ENCODE measurements at regions not wholly inside any gene's neighbourhood (a gene's known extent, or its start where the extent isn't known, plus 50 kb on each side); places are given as distances from the start of the nearest gene placed in this dataset.

DNA sequence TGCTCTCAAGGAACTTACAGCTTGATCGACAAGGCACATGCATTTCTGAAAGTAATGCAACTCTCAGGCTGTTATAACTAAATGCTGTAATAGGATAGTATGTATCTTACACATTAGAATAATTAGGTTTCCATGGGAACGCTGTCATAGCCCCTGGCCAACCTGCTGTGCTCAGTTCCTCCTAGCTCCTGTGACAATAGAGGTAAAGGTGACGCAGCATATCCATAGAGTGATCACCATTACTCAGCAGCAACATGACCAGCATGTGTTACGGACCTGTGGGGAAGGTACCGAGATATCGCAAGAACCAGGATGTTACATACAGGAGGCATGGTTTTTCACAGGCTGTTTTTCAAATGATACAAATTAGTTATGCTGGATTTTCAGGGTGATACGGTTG lies 150.7 kb downstream of the CAND1 start:
- H3K4me3 ChIP-seq: no peak overlapping the region
- DNase-seq: no peak
- no peak overlapping the region for H3K27ac ChIP-seq
- H3K36me3 ChIP-seq: no peaks in the 10 kb centered on the region
- H3K27me3 ChIP-seq: no peaks in the 10 kb centered on the region
- no peak for TF ChIP-seq EP300 (IDR thresholded peaks at IDR 0.05)
- no peak for TF ChIP-seq POLR2A (IDR thresholded peaks at IDR 0.05)
- TF ChIP-seq POLR2AphosphoS5 (IDR thresholded peaks at IDR 0.05): no peak
- TF ChIP-seq, protein P1, sequence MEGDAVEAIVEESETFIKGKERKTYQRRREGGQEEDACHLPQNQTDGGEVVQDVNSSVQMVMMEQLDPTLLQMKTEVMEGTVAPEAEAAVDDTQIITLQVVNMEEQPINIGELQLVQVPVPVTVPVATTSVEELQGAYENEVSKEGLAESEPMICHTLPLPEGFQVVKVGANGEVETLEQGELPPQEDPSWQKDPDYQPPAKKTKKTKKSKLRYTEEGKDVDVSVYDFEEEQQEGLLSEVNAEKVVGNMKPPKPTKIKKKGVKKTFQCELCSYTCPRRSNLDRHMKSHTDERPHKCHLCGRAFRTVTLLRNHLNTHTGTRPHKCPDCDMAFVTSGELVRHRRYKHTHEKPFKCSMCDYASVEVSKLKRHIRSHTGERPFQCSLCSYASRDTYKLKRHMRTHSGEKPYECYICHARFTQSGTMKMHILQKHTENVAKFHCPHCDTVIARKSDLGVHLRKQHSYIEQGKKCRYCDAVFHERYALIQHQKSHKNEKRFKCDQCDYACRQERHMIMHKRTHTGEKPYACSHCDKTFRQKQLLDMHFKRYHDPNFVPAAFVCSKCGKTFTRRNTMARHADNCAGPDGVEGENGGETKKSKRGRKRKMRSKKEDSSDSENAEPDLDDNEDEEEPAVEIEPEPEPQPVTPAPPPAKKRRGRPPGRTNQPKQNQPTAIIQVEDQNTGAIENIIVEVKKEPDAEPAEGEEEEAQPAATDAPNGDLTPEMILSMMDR (IDR thresholded peaks at IDR 0.05): no peak
- 85 to 91% (median 89%) methylated on average over 7 of the region's 7 CpGs for WGBS, 5 donors
- no peaks in the 10 kb centered on the region for H3K9me3 ChIP-seq
- intact Hi-C loops (cut with DNase I; ENCODE audit: low total_unique reads): no loop called here
- H3K4me1 ChIP-seq: peaks cover 0 to 5% (median 0%) of the 10 kb centered on the region in 4 donors

- H3K4me3 ChIP-seq: no peak overlapping the region
- peaks cover 0 to 5% (median 0%) of the 10 kb centered on the region in 4 donors for H3K4me1 ChIP-seq
- H3K36me3 ChIP-seq: no peaks in the 10 kb centered on the region
- DNase-seq: no peak
- H3K9me3 ChIP-seq: no peaks in the 10 kb centered on the region
- WGBS, 5 donors: 53 to 77% (median 65%) methylated on average over 3 of the region's 3 CpGs
- intact Hi-C loops (cut with DNase I; ENCODE audit: low total_unique reads): no loop called here
- TF ChIP-seq EP300 (IDR thresholded peaks at IDR 0.05) (no peak), POLR2AphosphoS5 (IDR thresholded peaks at IDR 0.05) (no peak), POLR2A (IDR thresholded peaks at IDR 0.05) (no peak)
- TF ChIP-seq, protein P1 (IDR thresholded peaks at IDR 0.05): no peak
- no peak overlapping the region for H3K27ac ChIP-seq
- no peaks in the 10 kb centered on the region for H3K27me3 ChIP-seq
Observed at GRCh38 chr12:67420506-67420905, 151.3 kb downstream of the CAND1 start.

- no peak for DNase-seq
- no peak for TF ChIP-seq EP300 (IDR thresholded peaks at IDR 0.05)
- TF ChIP-seq, protein P1 (IDR thresholded peaks at IDR 0.05): no peak
- TF ChIP-seq POLR2A (IDR thresholded peaks at IDR 0.05): no peak
- no peak for TF ChIP-seq POLR2AphosphoS5 (IDR thresholded peaks at IDR 0.05)
- peaks cover 0 to 11% (median 6%) of the 10 kb centered on the region in 4 donors for H3K4me1 ChIP-seq
- WGBS, 5 donors: 88 to 95% (median 93%) methylated on average over 3 of the region's 3 CpGs
- intact Hi-C loops (cut with DNase I; ENCODE audit: low total_unique reads): no loop called here
- no peak overlapping the region for H3K27ac ChIP-seq
- no peak overlapping the region for H3K4me3 ChIP-seq
- H3K36me3 ChIP-seq: no peaks in the 10 kb centered on the region
- no peaks in the 10 kb centered on the region for H3K9me3 ChIP-seq
- no peaks in the 10 kb centered on the region for H3K27me3 ChIP-seq
Observed at GRCh38 chr12:67422081-67422480, 152.9 kb downstream of the CAND1 start.

- no peak for DNase-seq
- Histone ChIP-seq H3K4me3 (no peak overlapping the region), H3K9me3 (no peaks in the 10 kb centered on the region), H3K4me1 (peaks cover 0 to 11% (median 6%) of the 10 kb centered on the region in 4 donors), H3K27me3 (no peaks in the 10 kb centered on the region), H3K27ac (peak overlapping the region in 1 of 5 donors; percentile 41), H3K36me3 (no peaks in the 10 kb centered on the region)
- WGBS, 5 donors: 75 to 94% (median 91%) methylated on average over 1 of the region's 1 CpG
- intact Hi-C loops (cut with DNase I; ENCODE audit: low total_unique reads): no loop called here
- no peak for TF ChIP-seq POLR2AphosphoS5 (IDR thresholded peaks at IDR 0.05)
- TF ChIP-seq, protein P1 (IDR thresholded peaks at IDR 0.05): no peak
- no peak for TF ChIP-seq EP300 (IDR thresholded peaks at IDR 0.05)
- TF ChIP-seq POLR2A (IDR thresholded peaks at IDR 0.05): no peak
Observed at GRCh38 chr12:67424784-67425183, 155.6 kb downstream of the CAND1 start.

Data from stomach (tissue), 8 donors.